Ascending aorta (tissue), 2 donors: ENCODE measurements at regions not wholly inside any gene's neighbourhood (a gene's known extent, or its start where the extent isn't known, plus 50 kb on each side); places are given as distances from the start of the nearest gene placed in this dataset.

Experiments used
- DNase-seq, 2 donors: peaks; one replicate each; pipeline ENCODE4 v3.0.0-alpha.2; 2019; ENCODE audit warnings: low spot score in 2 of 2
- H3K27ac ChIP-seq, 2 donors: fragments of 200-600 bp; sonication (generic); one replicate each; pipeline ENCODE4 v1.5.1; 2016 to 2017; ENCODE audit warnings: mild to moderate bottlenecking in 1 of 2
- H3K27me3 ChIP-seq: fragments of 200-600 bp; sonication (generic); one replicate; pipeline ENCODE4 v1.5.1; 2017
- H3K36me3 ChIP-seq, 2 donors: fragments of 200-600 bp; sonication (generic); one replicate each; pipeline ENCODE4 v1.5.1; 2016
- H3K4me1 ChIP-seq, 2 donors: fragments of 200-600 bp; sonication (generic); one replicate each; pipeline ENCODE4 v1.5.1; 2016 to 2017; ENCODE audit warnings: mild to moderate bottlenecking in 1 of 2
- H3K4me3 ChIP-seq, 2 donors: fragments of 200-600 bp; sonication (generic); one replicate each; pipeline ENCODE4 v1.5.1; 2016 to 2017; ENCODE audit warnings: mild to moderate bottlenecking in 1 of 2
- H3K9me3 ChIP-seq, 2 donors: fragments of 200-600 bp; sonication (generic); one replicate each; pipeline ENCODE4 v1.5.1; 2016
- intact Hi-C: fragments of 100-400 bp; cut with DNase I; formaldehyde crosslinking; loops from one replicate; pipeline ENCODE4 v1.15.1; 2023
- TF ChIP-seq, protein P1 (sequence below), 3 experiments: fragments of 200-600 bp in 2 of 3; fragments of 450-650 bp in 1 of 3; sonication (generic) in 2 of 3; IDR thresholded peaks; one replicate each; pipeline ENCODE4 v1.5.1; 2016 to 2019; ENCODE audit warnings: antibody characterized with exemption in 3 of 3, mild to moderate bottlenecking in 1 of 3, moderate library complexity in 1 of 3

GRCh38 chr4:82219346-82219745, 154.4 kb downstream of the HNRNPD start:
- intact Hi-C loops = no loop called here
- Histone ChIP-seq H3K36me3 (no peaks in the 10 kb centered on the region), H3K27ac (no peak overlapping the region), H3K9me3 (no peaks in the 10 kb centered on the region), H3K4me3 (no peak overlapping the region), H3K4me1 (no peaks in the 10 kb centered on the region), H3K27me3 (no peaks in the 10 kb centered on the region)
- no peak for DNase-seq
- TF ChIP-seq, protein P1, sequence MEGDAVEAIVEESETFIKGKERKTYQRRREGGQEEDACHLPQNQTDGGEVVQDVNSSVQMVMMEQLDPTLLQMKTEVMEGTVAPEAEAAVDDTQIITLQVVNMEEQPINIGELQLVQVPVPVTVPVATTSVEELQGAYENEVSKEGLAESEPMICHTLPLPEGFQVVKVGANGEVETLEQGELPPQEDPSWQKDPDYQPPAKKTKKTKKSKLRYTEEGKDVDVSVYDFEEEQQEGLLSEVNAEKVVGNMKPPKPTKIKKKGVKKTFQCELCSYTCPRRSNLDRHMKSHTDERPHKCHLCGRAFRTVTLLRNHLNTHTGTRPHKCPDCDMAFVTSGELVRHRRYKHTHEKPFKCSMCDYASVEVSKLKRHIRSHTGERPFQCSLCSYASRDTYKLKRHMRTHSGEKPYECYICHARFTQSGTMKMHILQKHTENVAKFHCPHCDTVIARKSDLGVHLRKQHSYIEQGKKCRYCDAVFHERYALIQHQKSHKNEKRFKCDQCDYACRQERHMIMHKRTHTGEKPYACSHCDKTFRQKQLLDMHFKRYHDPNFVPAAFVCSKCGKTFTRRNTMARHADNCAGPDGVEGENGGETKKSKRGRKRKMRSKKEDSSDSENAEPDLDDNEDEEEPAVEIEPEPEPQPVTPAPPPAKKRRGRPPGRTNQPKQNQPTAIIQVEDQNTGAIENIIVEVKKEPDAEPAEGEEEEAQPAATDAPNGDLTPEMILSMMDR (IDR thresholded peaks at IDR 0.05) = no peak

- no peaks in the 10 kb centered on the region for H3K9me3 ChIP-seq
- no peak overlapping the region for H3K4me3 ChIP-seq
- H3K4me1 ChIP-seq = no peaks in the 10 kb centered on the region
- TF ChIP-seq, protein P1 (IDR thresholded peaks at IDR 0.05) = no peak
- no peak overlapping the region for H3K27ac ChIP-seq
- H3K36me3 ChIP-seq = no peaks in the 10 kb centered on the region
- no peaks in the 10 kb centered on the region for H3K27me3 ChIP-seq
- DNase-seq = no peak
- intact Hi-C loops = no loop called here
Measured at GRCh38 chr4:82217986-82218715, 155.6 kb downstream of the HNRNPD start.

DNA sequence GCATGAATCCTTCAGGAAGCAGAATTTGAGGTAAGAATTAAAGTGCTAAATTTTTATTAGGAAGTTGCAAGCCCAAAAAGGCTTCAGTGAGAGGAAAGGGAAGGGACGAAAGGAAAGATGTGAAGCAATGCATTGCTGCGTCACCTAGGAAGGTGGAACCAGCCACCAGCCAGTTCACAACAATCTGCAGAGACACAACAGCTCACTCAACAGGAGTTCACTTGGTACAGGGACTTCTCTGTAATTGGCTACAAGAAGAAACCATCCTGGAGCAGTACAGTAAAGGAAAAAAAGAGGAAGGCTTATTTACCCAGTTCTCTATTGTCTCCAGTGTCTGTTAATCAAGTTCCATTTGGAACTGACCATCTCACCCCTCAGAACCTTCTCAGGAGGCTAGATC, 157.6 kb downstream of the HNRNPD start:
- Histone ChIP-seq H3K36me3 (no peaks in the 10 kb centered on the region), H3K4me1 (no peaks in the 10 kb centered on the region), H3K27ac (no peak overlapping the region), H3K27me3 (no peaks in the 10 kb centered on the region), H3K9me3 (no peaks in the 10 kb centered on the region), H3K4me3 (no peak overlapping the region)
- intact Hi-C loops = no loop called here
- TF ChIP-seq, protein P1 (IDR thresholded peaks at IDR 0.05) = no peak
- no peak for DNase-seq

- Histone ChIP-seq H3K4me3 (no peak overlapping the region), H3K36me3 (no peaks in the 10 kb centered on the region), H3K4me1 (no peaks in the 10 kb centered on the region), H3K27ac (no peak overlapping the region), H3K27me3 (no peaks in the 10 kb centered on the region), H3K9me3 (no peaks in the 10 kb centered on the region)
- intact Hi-C loops = no loop called here
- DNase-seq = no peak
- TF ChIP-seq, protein P1 (IDR thresholded peaks at IDR 0.05) = no peak
Measured at GRCh38 chr4:82215800-82216199, 158.0 kb downstream of the HNRNPD start.

- TF ChIP-seq, protein P1 (IDR thresholded peaks at IDR 0.05) = no peak
- no peaks in the 10 kb centered on the region for H3K9me3 ChIP-seq
- H3K27ac ChIP-seq = no peak overlapping the region
- no peaks in the 10 kb centered on the region for H3K27me3 ChIP-seq
- no peak overlapping the region for H3K4me3 ChIP-seq
- no peaks in the 10 kb centered on the region for H3K36me3 ChIP-seq
- H3K4me1 ChIP-seq = no peaks in the 10 kb centered on the region
- intact Hi-C loops = no loop called here
- DNase-seq = no peak
Measured at GRCh38 chr4:82215039-82215438, 158.8 kb downstream of the HNRNPD start.
